ENCODE measurements at regions not wholly inside any gene's neighbourhood (a gene's known extent, or its start where the extent isn't known, plus 50 kb on each side); places are given as distances from the start of the nearest gene placed in this dataset.

DNA sequence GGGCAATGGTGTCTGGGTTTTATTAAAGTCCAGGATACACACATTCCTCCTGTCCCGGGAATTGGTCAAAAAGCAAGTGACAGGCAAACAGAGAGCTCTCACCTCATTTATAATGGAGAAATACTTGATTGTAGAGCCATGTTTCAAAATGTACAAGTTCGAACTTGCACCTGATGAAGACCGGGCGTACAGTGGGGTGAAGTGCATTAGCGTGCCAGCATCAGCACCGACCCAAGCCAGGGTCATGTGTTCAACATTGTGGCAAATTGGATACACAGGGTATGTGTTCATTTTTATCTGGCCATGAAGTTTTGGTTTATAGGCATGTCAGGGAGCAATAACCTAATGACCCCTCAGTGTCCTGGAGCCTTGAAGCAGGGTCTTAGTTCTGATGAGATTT is 472.5 kb downstream of the IRX1 start:
- no peak for TF ChIP-seq ZNF560 (tag by site-specific recombination; IDR thresholded peaks at IDR 0.05; ENCODE audit: borderline replicate concordance)
- TF ChIP-seq, protein P1, sequence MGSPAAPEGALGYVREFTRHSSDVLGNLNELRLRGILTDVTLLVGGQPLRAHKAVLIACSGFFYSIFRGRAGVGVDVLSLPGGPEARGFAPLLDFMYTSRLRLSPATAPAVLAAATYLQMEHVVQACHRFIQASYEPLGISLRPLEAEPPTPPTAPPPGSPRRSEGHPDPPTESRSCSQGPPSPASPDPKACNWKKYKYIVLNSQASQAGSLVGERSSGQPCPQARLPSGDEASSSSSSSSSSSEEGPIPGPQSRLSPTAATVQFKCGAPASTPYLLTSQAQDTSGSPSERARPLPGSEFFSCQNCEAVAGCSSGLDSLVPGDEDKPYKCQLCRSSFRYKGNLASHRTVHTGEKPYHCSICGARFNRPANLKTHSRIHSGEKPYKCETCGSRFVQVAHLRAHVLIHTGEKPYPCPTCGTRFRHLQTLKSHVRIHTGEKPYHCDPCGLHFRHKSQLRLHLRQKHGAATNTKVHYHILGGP (tag by site-specific recombination; IDR thresholded peaks at IDR 0.05): no peak
- no peak for TF ChIP-seq CTCF (tag by site-specific recombination; IDR thresholded peaks at IDR 0.05)
- no peak for TF ChIP-seq ZNF701 (tag by site-specific recombination; IDR thresholded peaks at IDR 0.05)
- TF ChIP-seq, protein P2, sequence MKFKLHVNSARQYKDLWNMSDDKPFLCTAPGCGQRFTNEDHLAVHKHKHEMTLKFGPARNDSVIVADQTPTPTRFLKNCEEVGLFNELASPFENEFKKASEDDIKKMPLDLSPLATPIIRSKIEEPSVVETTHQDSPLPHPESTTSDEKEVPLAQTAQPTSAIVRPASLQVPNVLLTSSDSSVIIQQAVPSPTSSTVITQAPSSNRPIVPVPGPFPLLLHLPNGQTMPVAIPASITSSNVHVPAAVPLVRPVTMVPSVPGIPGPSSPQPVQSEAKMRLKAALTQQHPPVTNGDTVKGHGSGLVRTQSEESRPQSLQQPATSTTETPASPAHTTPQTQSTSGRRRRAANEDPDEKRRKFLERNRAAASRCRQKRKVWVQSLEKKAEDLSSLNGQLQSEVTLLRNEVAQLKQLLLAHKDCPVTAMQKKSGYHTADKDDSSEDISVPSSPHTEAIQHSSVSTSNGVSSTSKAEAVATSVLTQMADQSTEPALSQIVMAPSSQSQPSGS (tag by site-specific recombination; IDR thresholded peaks at IDR 0.05; ENCODE audit: low read depth): no peak
- no peak for TF ChIP-seq ZBTB48 (tag by site-specific recombination; IDR thresholded peaks at IDR 0.05)
- no peak for TF ChIP-seq MYNN (tag by site-specific recombination; IDR thresholded peaks at IDR 0.05; ENCODE audit: borderline replicate concordance)
- TF ChIP-seq ZNF350 (tag by site-specific recombination; IDR thresholded peaks at IDR 0.05): no peak
- TF ChIP-seq ZNF558 (tag by site-specific recombination; IDR thresholded peaks at IDR 0.05): no peak
- no peak for TF ChIP-seq ZNF354C (tag by site-specific recombination; IDR thresholded peaks at IDR 0.05; ENCODE audit: borderline replicate concordance, low read depth)
- no peak for TF ChIP-seq ZNF16 (tag by site-specific recombination; IDR thresholded peaks at IDR 0.05; ENCODE audit: low read depth)
- no peak for TF ChIP-seq PRDM2 (tag by site-specific recombination; IDR thresholded peaks at IDR 0.05; ENCODE audit: borderline replicate concordance)
